Endothelial cell of umbilical vein (primary cell): ENCODE measurements at regions not wholly inside any gene's neighbourhood (a gene's known extent, or its start where the extent isn't known, plus 50 kb on each side); places are given as distances from the start of the nearest gene placed in this dataset.

Experiments used
- BruUV-seq: library from RNA; stranded (reverse); fragments of 400-500 nt; replicated peaks from 2 replicates; lab custom pipeline; 2021; lab: Mats Ljungman, UMichigan
- CTCF ChIA-PET: fragments of 300-600, 350-600 bp; sonication (Branson Sonifier 250); formaldehyde crosslinking; loops from one replicate; lab custom pipeline; 2021; ENCODE audit warnings: antibody characterized with exemption, inconsistent platforms; lab: Charles Lee
- POLR2A ChIA-PET: fragments of 300-600, 350-600 bp; sonication (Branson Sonifier 250); formaldehyde crosslinking; loops from one replicate; lab custom pipeline; 2021; ENCODE audit warnings: antibody characterized with exemption, inconsistent platforms; lab: Charles Lee
- DNase-seq: peaks from one replicate; pipeline ENCODE4 v3.0.0-alpha.2; 2011; ENCODE audit warnings: low read depth, low spot score
- FAIRE-seq: peaks from 2 replicates; lab custom pipeline; 2011; peaks lifted over from hg19 to GRCh38; lab: Jason Lieb, UNC
- H2AFZ ChIP-seq: 2 replicates; pipeline ENCODE4 v1.6.0; 2012; ENCODE audit warnings: low read depth, low read length, control low read depth, inconsistent platforms
- H3K27ac ChIP-seq: 2 replicates; pipeline ENCODE4 v1.5.1; 2011; ENCODE audit warnings: low read depth, mild to moderate bottlenecking, control low read depth, low read length, moderate library complexity; ENCODE audit not compliant: insufficient read depth
- H3K27me3 ChIP-seq, 2 experiments: 2 replicates each; pipeline versions ENCODE4 v1.6.0 to v1.6.1; 2011; ENCODE audit warnings: low read length in 2 of 2, mixed read lengths in 1 of 2; ENCODE audit not compliant: control insufficient read depth in 2 of 2, insufficient read depth in 2 of 2
- H3K36me3 ChIP-seq, 2 experiments: 2 replicates in 1 of 2; 3 replicates in 1 of 2; pipeline ENCODE4 v1.5.1; 2011; ENCODE audit warnings: low read length in 2 of 2, mild to moderate bottlenecking in 1 of 2, moderate library complexity in 1 of 2; ENCODE audit not compliant: control insufficient read depth in 2 of 2, insufficient read depth in 2 of 2; ENCODE audit errors: extremely low read depth in 1 of 2
- H3K4me1 ChIP-seq: 3 replicates; pipeline ENCODE4 v1.5.1; 2011; ENCODE audit warnings: mild to moderate bottlenecking, low read length; ENCODE audit not compliant: control insufficient read depth, insufficient read depth; ENCODE audit errors: extremely low read depth
- H3K4me2 ChIP-seq: 2 replicates; pipeline ENCODE4 v1.6.1; 2011; ENCODE audit warnings: low read length, control low read depth, mixed read lengths; ENCODE audit not compliant: insufficient read depth
- H3K4me3 ChIP-seq, 3 experiments: fragments of 200-600 bp in 1 of 3; sonication (generic), shearing (Covaris generic) in 1 of 3; replicated peaks in 1 of 3; 2 replicates each; pipeline ENCODE4 v1.5.1; 2011 to 2016; ENCODE audit warnings: control low read depth in 3 of 3, low read length in 3 of 3, mild to moderate bottlenecking in 2 of 3, inconsistent platforms in 1 of 3, low read depth in 1 of 3, moderate library complexity in 1 of 3; ENCODE audit not compliant: insufficient read depth in 1 of 3
- H3K79me2 ChIP-seq: 2 replicates; pipeline ENCODE4 v1.6.0; 2012; ENCODE audit warnings: low read length, inconsistent platforms; ENCODE audit not compliant: control insufficient read depth, insufficient read depth
- H3K9ac ChIP-seq: replicated peaks from 2 replicates; pipeline ENCODE3; 2011; ENCODE audit warnings: low read length, control low read depth; ENCODE audit not compliant: insufficient read depth; ENCODE audit errors: extremely low read depth
- H3K9me1 ChIP-seq: replicated peaks from 3 replicates; pipeline ENCODE4 v1.6.0; 2011; ENCODE audit warnings: mild to moderate bottlenecking, low read length; ENCODE audit not compliant: control insufficient read depth, insufficient read depth; ENCODE audit errors: extremely low read depth
- H3K9me3 ChIP-seq: replicated peaks from 2 replicates; pipeline ENCODE4 v1.5.1; 2012; ENCODE audit warnings: low read length, inconsistent platforms; ENCODE audit not compliant: control insufficient read depth, insufficient read depth
- H4K20me1 ChIP-seq: replicated peaks from 2 replicates; pipeline ENCODE3; 2011; ENCODE audit warnings: mild to moderate bottlenecking, low read length; ENCODE audit not compliant: control insufficient read depth, insufficient read depth; ENCODE audit errors: extremely low read depth
- FOS ChIP-seq: IDR thresholded peaks from 2 replicates; pipeline ENCODE4 v1.6.1; 2011; ENCODE audit warnings: mild to moderate bottlenecking, low read length, moderate library complexity, borderline replicate concordance; ENCODE audit not compliant: insufficient read depth
- JUN ChIP-seq: IDR thresholded peaks from 2 replicates; pipeline ENCODE4 v1.6.1; 2011; ENCODE audit warnings: borderline replicate concordance, low read depth; ENCODE audit not compliant: insufficient read length, insufficient read depth
- MAX ChIP-seq: IDR thresholded peaks from 2 replicates; pipeline ENCODE4 v1.6.1; 2011; ENCODE audit not compliant: insufficient read depth, insufficient read length
- MYC ChIP-seq: IDR thresholded peaks from one replicate; pipeline ENCODE4 v1.6.1; 2011; ENCODE audit warnings: mild to moderate bottlenecking, low read depth, low read length
- POLR2A ChIP-seq: IDR thresholded peaks from 2 replicates; pipeline ENCODE4 v1.6.1; 2012; ENCODE audit warnings: low read depth, mild to moderate bottlenecking, control low read depth, low read length
- POLR2AphosphoS5 ChIP-seq: IDR thresholded peaks from 2 replicates; pipeline ENCODE4 v1.6.1; 2012; ENCODE audit warnings: low read depth, mild to moderate bottlenecking, control low read depth, low read length, moderate library complexity; ENCODE audit not compliant: insufficient read depth
- dilution Hi-C: fragments of 300-500 bp; cut with MboI; formaldehyde crosslinking; loops from one replicate; pipeline ENCODE4 v1.15.0; 2019; ENCODE audit warnings: low sequenced_read_pairs; ENCODE audit not compliant: extremely low pct_ligation_motif_present
- intact Hi-C: fragments of 100-400 bp; cut with micrococcal nuclease; formaldehyde crosslinking; loops from one replicate; pipeline ENCODE4 v1.10.0; 2022
- TF ChIP-seq, protein P1 (sequence below), 2 donors: IDR thresholded peaks; 1 replicate in 1 of 2; 2 replicates in 1 of 2; pipeline ENCODE4 v1.5.1; 2011; ENCODE audit warnings: low read length in 2 of 2, mild to moderate bottlenecking in 2 of 2, moderate library complexity in 2 of 2, control low read depth in 1 of 2, inconsistent platforms in 1 of 2, low read depth in 1 of 2; ENCODE audit not compliant: insufficient read depth in 1 of 2; ENCODE audit errors: extremely low read depth in 1 of 2

- no peaks in the 10 kb centered on the region for H3K36me3 ChIP-seq
- H3K4me3 ChIP-seq = no peak overlapping the region
- CTCF ChIA-PET = interaction anchor here (0.7 to 11.9 kb wide), 9 partner anchors 18 to 645 kb away, joined by 3 to 209 read pairs (median 4); no protein-coding TSS in a partner anchor
- intact Hi-C loops (loop anchor here (5.0 kb wide), 1 partner anchor 821 kb away; no protein-coding TSS in a partner anchor), dilution Hi-C loops (loop anchor here (25.0 kb wide), 1 partner anchor 139 kb away; no protein-coding TSS in a partner anchor)
- no peaks in the 10 kb centered on the region for H3K27me3 ChIP-seq
- no peaks in the 10 kb centered on the region for H3K4me1 ChIP-seq
- FAIRE-seq (no peak), DNase-seq (no peak)
- no peaks in the 10 kb centered on the region for H3K9me1 ChIP-seq
- no peaks in the 10 kb centered on the region for H3K9me3 ChIP-seq
- no peak overlapping the region for H3K4me2 ChIP-seq
- H3K79me2 ChIP-seq = no peaks in the 10 kb centered on the region
- no TSS peak for BruUV-seq
- POLR2A ChIA-PET = no interaction called here
- H4K20me1 ChIP-seq = no peaks in the 10 kb centered on the region
- H2AFZ ChIP-seq = no peak overlapping the region
- no peak overlapping the region for H3K9ac ChIP-seq
- no peak for TF ChIP-seq POLR2A
- no peak for TF ChIP-seq POLR2AphosphoS5
- no peak for TF ChIP-seq FOS
- TF ChIP-seq JUN = no peak
- TF ChIP-seq, protein P1, sequence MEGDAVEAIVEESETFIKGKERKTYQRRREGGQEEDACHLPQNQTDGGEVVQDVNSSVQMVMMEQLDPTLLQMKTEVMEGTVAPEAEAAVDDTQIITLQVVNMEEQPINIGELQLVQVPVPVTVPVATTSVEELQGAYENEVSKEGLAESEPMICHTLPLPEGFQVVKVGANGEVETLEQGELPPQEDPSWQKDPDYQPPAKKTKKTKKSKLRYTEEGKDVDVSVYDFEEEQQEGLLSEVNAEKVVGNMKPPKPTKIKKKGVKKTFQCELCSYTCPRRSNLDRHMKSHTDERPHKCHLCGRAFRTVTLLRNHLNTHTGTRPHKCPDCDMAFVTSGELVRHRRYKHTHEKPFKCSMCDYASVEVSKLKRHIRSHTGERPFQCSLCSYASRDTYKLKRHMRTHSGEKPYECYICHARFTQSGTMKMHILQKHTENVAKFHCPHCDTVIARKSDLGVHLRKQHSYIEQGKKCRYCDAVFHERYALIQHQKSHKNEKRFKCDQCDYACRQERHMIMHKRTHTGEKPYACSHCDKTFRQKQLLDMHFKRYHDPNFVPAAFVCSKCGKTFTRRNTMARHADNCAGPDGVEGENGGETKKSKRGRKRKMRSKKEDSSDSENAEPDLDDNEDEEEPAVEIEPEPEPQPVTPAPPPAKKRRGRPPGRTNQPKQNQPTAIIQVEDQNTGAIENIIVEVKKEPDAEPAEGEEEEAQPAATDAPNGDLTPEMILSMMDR (IDR thresholded peaks at IDR 0.05; ENCODE audit: extremely low read depth in 1 of 2, insufficient read depth in 1 of 2, low read depth in 1 of 2, low read length in 2 of 2) = no peak
- no peak for TF ChIP-seq MYC
- TF ChIP-seq MAX = no peak
- H3K27ac ChIP-seq = no peak overlapping the region
These were observed 379.8 kb downstream of the SEC23A start for GRCh38 chr14:38723277-38723676.
